Adipocyte (in vitro differentiated cells): ENCODE measurements at regions not wholly inside any gene's neighbourhood (a gene's known extent, or its start where the extent isn't known, plus 50 kb on each side); places are given as distances from the start of the nearest gene placed in this dataset.

ENCODE experiments used
- DNase-seq: peaks from one replicate; pipeline ENCODE4 v3.0.0-alpha.2; 2015; ENCODE audit warnings: low read depth
- H3K27me3 ChIP-seq: replicated peaks from 2 replicates; pipeline ENCODE4 v1.7.0; 2013; ENCODE audit warnings: mild to moderate bottlenecking, low read length, moderate library complexity; ENCODE audit not compliant: control insufficient read depth, insufficient read depth
- H3K36me3 ChIP-seq: 2 replicates; pipeline ENCODE4 v1.7.0; 2013; ENCODE audit warnings: low read length, mild to moderate bottlenecking, moderate library complexity; ENCODE audit not compliant: control insufficient read depth, insufficient read depth, severe bottlenecking
- H3K4me1 ChIP-seq: 2 replicates; pipeline ENCODE4 v1.7.0; 2013; ENCODE audit warnings: mild to moderate bottlenecking, low read length, moderate library complexity; ENCODE audit not compliant: control insufficient read depth, insufficient read depth
- H3K4me3 ChIP-seq: 2 replicates; pipeline ENCODE4 v1.7.0; 2013; ENCODE audit warnings: mild to moderate bottlenecking, low read length, moderate library complexity
- H3K9ac ChIP-seq: 2 replicates; pipeline ENCODE4 v1.7.0; 2013; ENCODE audit warnings: mild to moderate bottlenecking, low read length, moderate library complexity
- H3K9me3 ChIP-seq: 2 replicates; pipeline ENCODE4 v1.7.0; 2013; ENCODE audit warnings: mild to moderate bottlenecking, low read length, moderate library complexity; ENCODE audit not compliant: control insufficient read depth

GRCh38 chr11:111062420-111062819 is 183.1 kb upstream of the POU2AF2 start:
- no peak for DNase-seq
- no peak overlapping the region for H3K9ac ChIP-seq
- H3K4me3 ChIP-seq, result no peak overlapping the region
- peaks cover 5% of the 10 kb centered on the region for H3K4me1 ChIP-seq
- peaks cover 3% of the 10 kb centered on the region for H3K9me3 ChIP-seq
- no peaks in the 10 kb centered on the region for H3K27me3 ChIP-seq
- no peaks in the 10 kb centered on the region for H3K36me3 ChIP-seq

GRCh38 chr11:111059726-111060125 is 185.8 kb upstream of the POU2AF2 start:
- no peak overlapping the region for H3K9ac ChIP-seq
- peaks cover 5% of the 10 kb centered on the region for H3K4me1 ChIP-seq
- H3K4me3 ChIP-seq, result no peak overlapping the region
- no peaks in the 10 kb centered on the region for H3K9me3 ChIP-seq
- DNase-seq, result no peak
- no peaks in the 10 kb centered on the region for H3K27me3 ChIP-seq
- no peaks in the 10 kb centered on the region for H3K36me3 ChIP-seq

GRCh38 chr11:111049131-111049530 is 196.4 kb upstream of the POU2AF2 start:
- Histone ChIP-seq H3K4me1 (peaks cover 17% of the 10 kb centered on the region), H3K36me3 (no peaks in the 10 kb centered on the region), H3K27me3 (no peaks in the 10 kb centered on the region), H3K4me3 (no peak overlapping the region), H3K9me3 (no peaks in the 10 kb centered on the region), H3K9ac (no peak overlapping the region)
- no peak for DNase-seq

- DNase-seq, result no peak
- Histone ChIP-seq H3K4me1 (peaks cover 17% of the 10 kb centered on the region), H3K9ac (no peak overlapping the region), H3K36me3 (no peaks in the 10 kb centered on the region), H3K27me3 (no peaks in the 10 kb centered on the region), H3K4me3 (no peak overlapping the region), H3K9me3 (no peaks in the 10 kb centered on the region)
Measured at GRCh38 chr11:111047374-111047773, 198.2 kb upstream of the POU2AF2 start.

GRCh38 chr11:111046291-111046690 is 199.2 kb upstream of the POU2AF2 start:
- peak; percentile 16 for DNase-seq
- H3K4me3 ChIP-seq, result no peak overlapping the region

GRCh38 chr11:111045874-111046273 is 199.7 kb upstream of the POU2AF2 start:
- no peaks in the 10 kb centered on the region for H3K27me3 ChIP-seq
- peak; percentile 9 for DNase-seq
- H3K4me1 ChIP-seq, result peaks cover 17% of the 10 kb centered on the region
- H3K9me3 ChIP-seq, result no peaks in the 10 kb centered on the region
- H3K4me3 ChIP-seq, result no peak overlapping the region
- no peaks in the 10 kb centered on the region for H3K36me3 ChIP-seq
- no peak overlapping the region for H3K9ac ChIP-seq

More at GRCh38 chr11:111046291-111046690, 199.2 kb upstream of the POU2AF2 start:
- no peak overlapping the region for H3K9ac ChIP-seq
- H3K9me3 ChIP-seq, result no peaks in the 10 kb centered on the region
- peaks cover 17% of the 10 kb centered on the region for H3K4me1 ChIP-seq
- no peaks in the 10 kb centered on the region for H3K36me3 ChIP-seq
- H3K27me3 ChIP-seq, result no peaks in the 10 kb centered on the region

- Histone ChIP-seq H3K36me3 (no peaks in the 10 kb centered on the region), H3K27me3 (no peaks in the 10 kb centered on the region), H3K9ac (no peak overlapping the region), H3K9me3 (no peaks in the 10 kb centered on the region), H3K4me3 (no peak overlapping the region), H3K4me1 (peaks cover 17% of the 10 kb centered on the region)
- DNase-seq, result no peak
Measured at GRCh38 chr11:111045407-111045803, 200.1 kb upstream of the POU2AF2 start.

GRCh38 chr11:111044751-111045406 is 200.6 kb upstream of the POU2AF2 start:
- no peak overlapping the region for H3K9ac ChIP-seq
- H3K4me3 ChIP-seq, result no peak overlapping the region
- no peak for DNase-seq

GRCh38 chr11:111039982-111040381 is 205.5 kb upstream of the POU2AF2 start:
- H3K36me3 ChIP-seq, result no peaks in the 10 kb centered on the region
- H3K4me1 ChIP-seq, result peaks cover under 1% of the 10 kb centered on the region
- no peak overlapping the region for H3K9ac ChIP-seq
- H3K27me3 ChIP-seq, result no peaks in the 10 kb centered on the region
- peaks cover 22% of the 10 kb centered on the region for H3K9me3 ChIP-seq
- DNase-seq, result no peak
- no peak overlapping the region for H3K4me3 ChIP-seq

More at GRCh38 chr11:111044751-111045406, 200.6 kb upstream of the POU2AF2 start:
- Histone ChIP-seq H3K27me3 (no peaks in the 10 kb centered on the region), H3K4me1 (peaks cover 17% of the 10 kb centered on the region), H3K36me3 (no peaks in the 10 kb centered on the region), H3K9me3 (no peaks in the 10 kb centered on the region)

GRCh38 chr11:111035746-111036145 is 209.8 kb upstream of the POU2AF2 start:
- no peak for DNase-seq
- Histone ChIP-seq H3K9me3 (peaks cover 23% of the 10 kb centered on the region), H3K27me3 (no peaks in the 10 kb centered on the region), H3K36me3 (no peaks in the 10 kb centered on the region), H3K4me3 (no peak overlapping the region), H3K4me1 (no peaks in the 10 kb centered on the region), H3K9ac (no peak overlapping the region)

GRCh38 chr11:111026241-111026640 is 219.3 kb upstream of the POU2AF2 start:
- Histone ChIP-seq H3K36me3 (no peaks in the 10 kb centered on the region), H3K4me3 (no peak overlapping the region), H3K9ac (no peak overlapping the region), H3K27me3 (no peaks in the 10 kb centered on the region), H3K4me1 (no peaks in the 10 kb centered on the region), H3K9me3 (peaks cover 9% of the 10 kb centered on the region)
- DNase-seq, result no peak

- Histone ChIP-seq H3K36me3 (no peaks in the 10 kb centered on the region), H3K4me3 (no peak overlapping the region), H3K4me1 (peaks cover 24% of the 10 kb centered on the region), H3K9me3 (no peaks in the 10 kb centered on the region), H3K9ac (no peak overlapping the region), H3K27me3 (no peaks in the 10 kb centered on the region)
- DNase-seq, result peak; percentile 45
Measured at GRCh38 chr11:111021131-111021530, 224.4 kb upstream of the POU2AF2 start.
